GM12864 (cell line): ENCODE measurements at regions not wholly inside any gene's neighbourhood (a gene's known extent, or its start where the extent isn't known, plus 50 kb on each side); places are given as distances from the start of the nearest gene placed in this dataset.

Experiments used
- DNase-seq: peaks from one replicate; pipeline ENCODE4 v3.0.0-alpha.2; 2011; ENCODE audit warnings: low read depth
- H3K4me3 ChIP-seq: 2 replicates; pipeline ENCODE4 v1.5.1; 2011; ENCODE audit warnings: mild to moderate bottlenecking, low read depth, low read length, control low read depth
- TF ChIP-seq, protein P1 (sequence below): IDR thresholded peaks from 2 replicates; pipeline ENCODE4 v1.5.1; 2011; ENCODE audit warnings: low read depth, mild to moderate bottlenecking, moderate library complexity, low read length, control low read depth, inconsistent platforms; ENCODE audit errors: missing control alignments

DNA sequence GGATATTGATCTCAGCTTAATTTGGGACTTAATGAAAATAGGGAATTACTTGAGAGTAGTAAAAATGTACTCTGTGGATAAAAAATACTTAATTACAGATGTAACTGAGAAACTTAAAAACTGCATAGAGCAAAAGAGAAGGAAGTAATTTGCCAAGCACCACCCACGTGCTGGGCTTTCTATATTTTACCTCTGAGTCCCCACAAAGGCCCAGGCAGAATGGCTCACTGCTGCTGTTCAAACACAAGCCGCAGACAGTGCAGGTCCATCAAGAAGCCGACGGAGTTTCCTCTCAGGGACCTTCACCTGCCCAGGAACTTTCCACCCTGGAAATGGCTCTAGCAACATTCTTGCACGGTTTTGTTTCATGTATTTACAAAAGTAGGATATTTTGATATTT, 77.2 kb upstream of the TRPM1 start:
- TF ChIP-seq, protein P1, sequence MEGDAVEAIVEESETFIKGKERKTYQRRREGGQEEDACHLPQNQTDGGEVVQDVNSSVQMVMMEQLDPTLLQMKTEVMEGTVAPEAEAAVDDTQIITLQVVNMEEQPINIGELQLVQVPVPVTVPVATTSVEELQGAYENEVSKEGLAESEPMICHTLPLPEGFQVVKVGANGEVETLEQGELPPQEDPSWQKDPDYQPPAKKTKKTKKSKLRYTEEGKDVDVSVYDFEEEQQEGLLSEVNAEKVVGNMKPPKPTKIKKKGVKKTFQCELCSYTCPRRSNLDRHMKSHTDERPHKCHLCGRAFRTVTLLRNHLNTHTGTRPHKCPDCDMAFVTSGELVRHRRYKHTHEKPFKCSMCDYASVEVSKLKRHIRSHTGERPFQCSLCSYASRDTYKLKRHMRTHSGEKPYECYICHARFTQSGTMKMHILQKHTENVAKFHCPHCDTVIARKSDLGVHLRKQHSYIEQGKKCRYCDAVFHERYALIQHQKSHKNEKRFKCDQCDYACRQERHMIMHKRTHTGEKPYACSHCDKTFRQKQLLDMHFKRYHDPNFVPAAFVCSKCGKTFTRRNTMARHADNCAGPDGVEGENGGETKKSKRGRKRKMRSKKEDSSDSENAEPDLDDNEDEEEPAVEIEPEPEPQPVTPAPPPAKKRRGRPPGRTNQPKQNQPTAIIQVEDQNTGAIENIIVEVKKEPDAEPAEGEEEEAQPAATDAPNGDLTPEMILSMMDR = no peak
- H3K4me3 ChIP-seq = no peak overlapping the region
- DNase-seq = no peak

DNA sequence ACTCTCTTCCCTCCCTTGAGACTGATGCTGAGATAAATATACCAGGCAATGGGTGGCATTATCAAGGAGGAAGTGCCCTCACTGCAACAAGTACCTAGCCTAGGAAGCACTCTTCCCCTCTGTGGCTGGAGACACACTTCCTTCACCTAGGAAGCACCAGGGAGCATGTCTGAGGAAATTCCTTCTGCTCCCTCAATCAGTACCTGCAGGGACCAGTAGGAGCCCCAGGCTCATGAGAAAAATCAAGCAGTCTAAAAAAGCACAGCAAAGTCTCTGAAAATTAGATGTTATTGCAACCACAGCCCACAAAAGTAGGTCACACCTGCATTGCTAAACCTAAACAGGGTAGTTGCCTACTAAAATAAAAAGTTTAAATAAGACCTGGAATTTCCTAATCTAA, 78.2 kb upstream of the TRPM1 start:
- TF ChIP-seq, protein P1 = no peak

DNA sequence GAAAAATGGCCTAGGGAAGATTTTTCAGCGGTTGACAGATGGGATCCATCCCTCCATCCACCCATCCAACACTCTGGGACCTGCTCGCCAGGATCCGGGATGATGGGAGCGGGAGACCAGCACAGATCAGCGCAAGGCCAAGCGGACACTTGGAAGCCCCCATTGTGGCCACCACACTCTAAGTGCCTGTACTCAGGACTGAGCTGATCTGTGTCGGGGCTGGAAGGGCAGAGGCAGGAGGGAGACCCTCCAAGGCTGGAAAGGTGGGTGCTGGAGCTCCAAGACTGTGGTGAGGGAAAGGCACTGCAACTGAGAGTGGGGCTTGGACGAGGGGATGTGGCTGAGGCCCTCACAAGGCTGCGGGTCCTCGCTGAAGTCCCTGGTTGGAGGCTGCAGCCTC, 91.8 kb upstream of the TRPM1 start:
- H3K4me3 ChIP-seq = no peak overlapping the region
- DNase-seq = no peak
- TF ChIP-seq, protein P1 = no peak

More for the DNA sequence above, 78.2 kb upstream of the TRPM1 start:
- DNase-seq = no peak
- no peak overlapping the region for H3K4me3 ChIP-seq

DNA sequence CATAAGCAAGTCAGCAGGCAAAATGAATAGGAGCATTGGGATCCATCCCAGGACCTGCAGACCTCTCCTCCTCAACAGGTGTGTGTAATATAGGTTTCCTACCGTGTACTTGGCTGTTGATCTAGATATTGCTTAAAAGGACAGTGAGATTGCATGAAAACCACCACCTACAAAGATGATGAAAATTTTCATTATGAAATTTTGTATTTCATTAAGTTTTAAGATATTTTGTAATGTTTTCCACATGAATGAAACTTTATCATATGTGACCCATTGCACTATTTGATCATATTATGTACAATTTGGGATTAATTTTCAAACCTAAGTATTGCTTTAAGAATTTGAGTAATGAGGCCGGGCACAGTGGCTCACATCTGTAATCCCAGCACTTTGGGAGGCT, 94.3 kb upstream of the TRPM1 start:
- no peak for DNase-seq
- no peak overlapping the region for H3K4me3 ChIP-seq
- TF ChIP-seq, protein P1 = no peak

- DNase-seq = no peak
- TF ChIP-seq, protein P1 = peak; percentile 95
- no peak overlapping the region for H3K4me3 ChIP-seq
Measured at GRCh38 chr15:31197497-31198414, 96.2 kb upstream of the TRPM1 start.

DNA sequence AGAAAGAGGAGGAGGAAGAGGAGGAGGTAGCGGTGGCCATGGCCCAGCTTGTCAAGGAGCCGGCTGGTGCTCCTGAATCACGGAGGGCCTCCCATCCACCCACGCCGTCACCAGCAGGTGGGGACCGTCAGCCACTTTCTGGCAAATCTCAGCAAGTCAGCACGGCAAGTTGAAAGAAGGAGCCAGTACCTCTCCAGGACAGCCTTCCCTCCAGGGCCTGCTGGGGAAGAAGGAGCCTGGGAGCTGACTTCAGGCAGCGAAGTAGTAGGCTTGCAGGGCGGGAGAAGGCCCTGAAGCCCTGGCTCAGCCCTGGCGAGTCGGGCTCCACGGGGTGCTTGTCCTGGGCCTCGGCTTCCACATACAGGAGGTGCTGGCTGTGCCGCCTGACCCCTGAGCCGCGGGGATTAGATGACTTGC, 99.2 kb upstream of the TRPM1 start:
- H3K4me3 ChIP-seq = no peak overlapping the region
- no peak for DNase-seq
- TF ChIP-seq, protein P1 = peak; percentile 67

DNA sequence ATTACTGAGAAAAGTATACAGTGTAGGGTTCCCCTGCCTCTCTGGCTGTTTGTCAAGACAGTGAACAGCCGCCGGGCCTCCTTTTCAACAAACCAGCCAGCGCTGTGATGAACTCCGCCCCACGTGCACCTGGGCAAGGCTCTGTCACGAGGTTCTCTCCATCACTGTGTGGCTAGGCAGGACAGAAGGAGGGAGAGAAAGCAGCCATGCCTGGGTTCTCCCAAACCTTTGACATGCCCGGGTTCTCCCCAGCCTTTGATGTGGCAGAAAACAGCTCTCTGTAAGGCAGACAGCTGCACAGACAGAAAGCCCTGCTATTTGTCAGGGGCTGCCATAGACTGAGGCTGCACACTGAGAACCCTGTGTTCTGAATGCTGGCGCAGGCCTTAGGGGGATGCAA, 101.4 kb upstream of the TRPM1 start:
- DNase-seq = no peak
- TF ChIP-seq, protein P1 = no peak
- no peak overlapping the region for H3K4me3 ChIP-seq
